NCI-H2196 (cell line): ENCODE measurements at regions not wholly inside any gene's neighbourhood (a gene's known extent, or its start where the extent isn't known, plus 50 kb on each side); places are given as distances from the start of the nearest gene placed in this dataset.

Experiments used
- DNase-seq: peaks from one replicate; lab custom pipeline; 2025; ENCODE audit not compliant: unreplicated experiment; lab: John Stamatoyannopoulos, UW

- DNase-seq = no peak
These were observed 168.2 kb downstream of the ETV1 start for GRCh38 chr7:13821152-13821787.

GRCh38 chr7:13822678-13823077 is 166.8 kb downstream of the ETV1 start:
- DNase-seq = no peak

GRCh38 chr7:13826752-13827151 is 162.7 kb downstream of the ETV1 start:
- DNase-seq = no peak

- DNase-seq = no peak
These were observed 161.8 kb downstream of the ETV1 start for GRCh38 chr7:13827716-13828115.

GRCh38 chr7:13829231-13829630 is 160.2 kb downstream of the ETV1 start:
- DNase-seq = no peak

GRCh38 chr7:13829914-13830900 is 159.3 kb downstream of the ETV1 start:
- no peak for DNase-seq

- DNase-seq = no peak
These were observed 157.1 kb downstream of the ETV1 start for GRCh38 chr7:13832346-13832745.

GRCh38 chr7:13834328-13834761 is 155.1 kb downstream of the ETV1 start:
- no peak for DNase-seq

GRCh38 chr7:13835442-13835841 is 154.0 kb downstream of the ETV1 start:
- no peak for DNase-seq

GRCh38 chr7:13839063-13839462 is 150.4 kb downstream of the ETV1 start:
- DNase-seq = no peak
